GM18873 (cell line): ENCODE measurements at regions not wholly inside any gene's neighbourhood (a gene's known extent, or its start where the extent isn't known, plus 50 kb on each side); places are given as distances from the start of the nearest gene placed in this dataset.

Experiments used
- ATAC-seq: cut with Tn5 transposase; IDR thresholded peaks from one replicate; pipeline ENCODE4 v1.9.1; 2021; ENCODE audit warnings: mild to moderate bottlenecking, moderate library complexity, moderate number of reproducible peaks; ENCODE audit not compliant: unreplicated experiment, low FRiP score

DNA sequence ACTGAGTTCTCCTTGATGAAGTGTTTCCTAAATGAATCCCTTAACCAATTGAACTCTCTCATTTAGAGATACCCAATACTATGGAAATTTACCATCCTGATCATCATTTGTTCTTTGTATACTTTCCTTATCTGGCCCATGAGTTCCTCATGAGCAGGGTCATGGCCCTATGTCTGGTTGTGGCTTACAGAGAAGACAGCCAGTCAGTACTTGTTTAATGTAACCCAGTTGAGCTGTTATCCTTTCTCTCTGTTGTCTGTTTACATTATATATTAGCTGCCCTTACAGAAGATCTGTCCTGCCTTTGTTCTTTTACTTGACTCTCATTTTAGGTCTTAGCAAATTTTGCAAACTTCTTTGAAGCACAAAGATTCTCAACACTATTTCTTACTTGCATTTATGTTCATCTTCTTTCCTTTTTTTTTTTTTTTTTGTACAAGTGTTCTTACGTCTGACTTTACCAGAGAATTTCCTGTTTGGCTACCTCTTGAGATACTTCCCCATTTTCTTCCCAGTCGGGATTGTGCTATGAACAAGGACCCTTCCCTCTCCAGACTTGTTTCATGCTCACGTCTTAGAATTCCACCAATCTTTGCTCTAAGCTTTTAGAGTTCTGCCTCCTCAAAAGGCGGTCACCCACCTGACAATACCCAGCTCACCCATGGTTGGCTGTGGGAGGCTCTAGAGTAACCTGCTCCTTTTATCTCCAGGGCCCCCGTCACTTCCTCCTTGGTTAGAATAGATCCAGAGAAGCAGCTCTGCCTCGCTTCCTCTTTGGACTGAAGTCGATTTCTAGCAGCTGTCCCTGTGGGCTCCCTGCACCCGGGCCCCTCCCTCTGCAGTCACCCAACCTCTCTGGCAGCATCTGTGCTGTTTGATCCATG is 53.6 kb upstream of the RUNX1 start:
- ATAC-seq: no peak

DNA sequence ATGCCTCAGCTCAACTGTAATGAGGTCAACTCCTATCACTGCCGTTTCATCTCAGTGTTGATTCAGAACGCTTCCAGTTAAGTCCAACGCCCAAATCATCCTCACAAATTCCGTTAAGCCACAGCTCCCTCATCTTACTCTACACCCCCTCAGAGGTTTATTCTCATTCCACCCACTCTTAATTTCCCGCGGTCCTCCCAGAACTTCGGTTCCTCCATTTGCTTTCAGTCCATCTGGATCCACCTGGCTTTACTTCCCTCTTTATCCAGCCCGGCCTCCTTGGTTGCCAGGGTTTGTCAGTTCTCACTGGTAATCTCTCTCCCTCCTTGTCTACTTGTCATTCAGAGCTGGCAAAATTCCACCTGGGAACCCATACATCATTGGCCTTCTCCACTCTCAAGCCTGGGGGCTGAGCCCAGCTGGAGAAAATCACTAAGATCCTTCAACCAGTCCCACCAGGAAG is 51.3 kb upstream of the RUNX1 start:
- no peak for ATAC-seq

DNA sequence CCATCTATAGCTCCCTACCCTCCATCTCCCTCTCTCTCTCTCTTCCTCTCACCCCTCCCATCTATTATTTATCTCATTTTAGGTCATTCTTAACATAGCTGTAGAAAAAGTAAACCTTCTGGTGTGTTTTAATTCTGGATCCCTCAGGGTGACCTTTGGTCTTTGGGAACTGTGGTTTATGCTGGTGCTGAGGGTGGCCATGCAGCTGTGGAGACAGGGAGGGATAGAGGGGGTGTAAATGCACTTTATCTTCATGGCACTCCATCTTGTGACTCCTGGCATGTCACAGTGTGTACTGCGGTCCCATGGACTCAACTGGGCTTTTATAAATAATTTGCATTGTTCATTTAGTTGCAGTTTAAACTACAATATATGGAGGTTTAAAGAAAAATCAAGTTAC is 50.2 kb upstream of the RUNX1 start:
- no peak for ATAC-seq
